ENCODE measurements at regions not wholly inside any gene's neighbourhood (a gene's known extent, or its start where the extent isn't known, plus 50 kb on each side); places are given as distances from the start of the nearest gene placed in this dataset.
"Not testable (repeated sequence)": the region's sequence is repeated elsewhere in the genome, so short reads cannot be mapped to it uniquely, and the experiment has no call there.

- H3K27me3 ChIP-seq (ENCODE audit: control insufficient read depth in 2 of 2, insufficient read depth in 2 of 2, low read length in 2 of 2); H3K4me1 ChIP-seq (ENCODE audit: control insufficient read depth, extremely low read depth, insufficient read depth, low read length); H3K36me3 ChIP-seq (ENCODE audit: control insufficient read depth in 2 of 2, extremely low read depth in 1 of 2, insufficient read depth in 2 of 2, low read length in 2 of 2); H3K4me2 ChIP-seq (ENCODE audit: insufficient read depth, low read length); BruUV-seq (replicated peaks); dilution Hi-C loops (cut with MboI; ENCODE audit: extremely low pct_ligation_motif_present, low sequenced_read_pairs); H3K79me2 ChIP-seq (ENCODE audit: control insufficient read depth, insufficient read depth, low read length); H2AFZ ChIP-seq (ENCODE audit: low read depth, low read length); H3K9ac ChIP-seq (replicated peaks; ENCODE audit: extremely low read depth, insufficient read depth, low read length); DNase-seq (ENCODE audit: low read depth, low spot score); H3K9me3 ChIP-seq (replicated peaks; ENCODE audit: control insufficient read depth, insufficient read depth, low read length); FAIRE-seq; H3K4me3 ChIP-seq (replicated peaks in 1 of 3; ENCODE audit: insufficient read depth in 1 of 3, low read depth in 1 of 3, low read length in 3 of 3); H3K27ac ChIP-seq (ENCODE audit: insufficient read depth, low read depth, low read length); CTCF ChIA-PET; intact Hi-C loops (cut with micrococcal nuclease); POLR2A ChIA-PET; H4K20me1 ChIP-seq (replicated peaks; ENCODE audit: control insufficient read depth, extremely low read depth, insufficient read depth, low read length); H3K9me1 ChIP-seq (replicated peaks; ENCODE audit: control insufficient read depth, extremely low read depth, insufficient read depth, low read length): not testable (repeated sequence)
These were observed 408.3 kb downstream of the ZNF33B start for GRCh38 chr10:42230115-42230514.

- BruUV-seq (replicated peaks): not testable (repeated sequence)
These were observed 410.5 kb downstream of the ZNF33B start for GRCh38 chr10:42227859-42228258.

GRCh38 chr10:42193588-42193987 is 444.8 kb downstream of the ZNF33B start:
- H3K27me3 ChIP-seq (ENCODE audit: control insufficient read depth in 2 of 2, insufficient read depth in 2 of 2, low read length in 2 of 2); CTCF ChIA-PET; H4K20me1 ChIP-seq (replicated peaks; ENCODE audit: control insufficient read depth, extremely low read depth, insufficient read depth, low read length); H3K9ac ChIP-seq (replicated peaks; ENCODE audit: extremely low read depth, insufficient read depth, low read length); BruUV-seq (replicated peaks); dilution Hi-C loops (cut with MboI; ENCODE audit: extremely low pct_ligation_motif_present, low sequenced_read_pairs); H2AFZ ChIP-seq (ENCODE audit: low read depth, low read length); FAIRE-seq; H3K4me1 ChIP-seq (ENCODE audit: control insufficient read depth, extremely low read depth, insufficient read depth, low read length); DNase-seq (ENCODE audit: low read depth, low spot score); H3K9me3 ChIP-seq (replicated peaks; ENCODE audit: control insufficient read depth, insufficient read depth, low read length); H3K27ac ChIP-seq (ENCODE audit: insufficient read depth, low read depth, low read length); H3K4me2 ChIP-seq (ENCODE audit: insufficient read depth, low read length); POLR2A ChIA-PET; H3K36me3 ChIP-seq (ENCODE audit: control insufficient read depth in 2 of 2, extremely low read depth in 1 of 2, insufficient read depth in 2 of 2, low read length in 2 of 2); H3K9me1 ChIP-seq (replicated peaks; ENCODE audit: control insufficient read depth, extremely low read depth, insufficient read depth, low read length); H3K79me2 ChIP-seq (ENCODE audit: control insufficient read depth, insufficient read depth, low read length); H3K4me3 ChIP-seq (replicated peaks in 1 of 3; ENCODE audit: insufficient read depth in 1 of 3, low read depth in 1 of 3, low read length in 3 of 3); intact Hi-C loops (cut with micrococcal nuclease): not testable (repeated sequence)

More at GRCh38 chr10:42227859-42228258, 410.5 kb downstream of the ZNF33B start:
- H3K4me3 ChIP-seq (replicated peaks in 1 of 3; ENCODE audit: insufficient read depth in 1 of 3, low read depth in 1 of 3, low read length in 3 of 3); H3K4me1 ChIP-seq (ENCODE audit: control insufficient read depth, extremely low read depth, insufficient read depth, low read length); H3K36me3 ChIP-seq (ENCODE audit: control insufficient read depth in 2 of 2, extremely low read depth in 1 of 2, insufficient read depth in 2 of 2, low read length in 2 of 2); FAIRE-seq; H3K27ac ChIP-seq (ENCODE audit: insufficient read depth, low read depth, low read length); H3K9me1 ChIP-seq (replicated peaks; ENCODE audit: control insufficient read depth, extremely low read depth, insufficient read depth, low read length); dilution Hi-C loops (cut with MboI; ENCODE audit: extremely low pct_ligation_motif_present, low sequenced_read_pairs); H3K9ac ChIP-seq (replicated peaks; ENCODE audit: extremely low read depth, insufficient read depth, low read length); H3K4me2 ChIP-seq (ENCODE audit: insufficient read depth, low read length); H3K79me2 ChIP-seq (ENCODE audit: control insufficient read depth, insufficient read depth, low read length); H3K9me3 ChIP-seq (replicated peaks; ENCODE audit: control insufficient read depth, insufficient read depth, low read length); POLR2A ChIA-PET; H3K27me3 ChIP-seq (ENCODE audit: control insufficient read depth in 2 of 2, insufficient read depth in 2 of 2, low read length in 2 of 2); CTCF ChIA-PET; intact Hi-C loops (cut with micrococcal nuclease); H4K20me1 ChIP-seq (replicated peaks; ENCODE audit: control insufficient read depth, extremely low read depth, insufficient read depth, low read length); DNase-seq (ENCODE audit: low read depth, low spot score); H2AFZ ChIP-seq (ENCODE audit: low read depth, low read length): not testable (repeated sequence)
